DOHH2 (cell line): ENCODE measurements at regions not wholly inside any gene's neighbourhood (a gene's known extent, or its start where the extent isn't known, plus 50 kb on each side); places are given as distances from the start of the nearest gene placed in this dataset.

Experiments
- CTCF ChIP-seq: fragments of 200-600 bp; sonication (generic); IDR thresholded peaks from one replicate; pipeline ENCODE4 v1.5.1; 2014; ENCODE audit warnings: antibody characterized with exemption, mild to moderate bottlenecking, low read depth, low read length; ENCODE audit not compliant: poor library complexity, severe bottlenecking
- EZH2phosphoT487 ChIP-seq: fragments of 200-600 bp; sonication (generic); IDR thresholded peaks from 2 replicates; pipeline ENCODE4 v1.6.1; 2017; ENCODE audit warnings: borderline replicate concordance, mild to moderate bottlenecking, antibody characterized with exemption, low read length, moderate library complexity, mixed read lengths

- TF ChIP-seq CTCF (no peak), EZH2phosphoT487 (no peak)
Observed at GRCh38 chr3:20350449-20350848, 164.4 kb upstream of the SGO1 start.
